ENCODE measurements at regions not wholly inside any gene's neighbourhood (a gene's known extent, or its start where the extent isn't known, plus 50 kb on each side); places are given as distances from the start of the nearest gene placed in this dataset.

DNA sequence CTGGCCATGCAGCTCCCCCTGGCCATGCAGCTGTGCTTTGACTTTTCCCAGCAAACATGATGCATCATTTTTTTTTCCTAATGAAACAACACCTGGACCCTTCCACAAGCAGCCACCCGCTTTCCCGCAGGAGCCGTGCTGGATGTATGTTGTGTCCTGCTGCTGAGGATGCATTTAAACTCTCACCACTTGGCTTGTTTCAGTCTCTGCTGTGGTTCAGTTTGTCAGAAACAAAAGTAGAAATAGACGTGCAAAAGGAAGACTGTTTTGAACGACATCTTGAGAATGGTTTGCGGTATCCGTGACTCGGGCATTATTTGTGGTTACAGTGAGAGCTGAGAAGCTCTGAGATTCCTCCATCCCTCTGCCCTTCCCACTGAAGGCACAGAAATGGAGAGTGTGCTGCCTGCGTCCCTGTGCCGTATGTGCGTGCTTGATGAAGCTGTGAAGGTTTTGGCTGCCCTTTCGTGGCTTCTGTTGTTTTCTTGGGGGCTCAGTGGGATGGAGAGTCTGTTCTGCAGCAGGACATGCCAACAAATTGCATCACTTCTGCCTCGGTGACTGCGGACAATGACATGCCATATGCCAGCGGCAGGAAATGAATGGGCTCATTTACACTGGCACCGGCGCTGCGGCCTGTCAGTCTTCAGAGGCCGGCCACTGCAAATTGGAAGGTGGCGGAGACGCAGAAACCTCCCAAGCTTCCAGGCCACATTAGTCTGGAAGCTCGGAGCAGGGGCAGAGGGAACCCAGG lies 417.7 kb upstream of the SALL3 start:
- no peak overlapping the region for H3K27ac ChIP-seq
- H3K4me1 ChIP-seq = no peaks in the 10 kb centered on the region
- no peak overlapping the region for H3K4me3 ChIP-seq
- peaks cover 0 to 5% (median 0%) of the 10 kb centered on the region in 3 donors for H3K27me3 ChIP-seq
- no peak for TF ChIP-seq EP300 (IDR thresholded peaks at IDR 0.05)
- TF ChIP-seq, protein P1, sequence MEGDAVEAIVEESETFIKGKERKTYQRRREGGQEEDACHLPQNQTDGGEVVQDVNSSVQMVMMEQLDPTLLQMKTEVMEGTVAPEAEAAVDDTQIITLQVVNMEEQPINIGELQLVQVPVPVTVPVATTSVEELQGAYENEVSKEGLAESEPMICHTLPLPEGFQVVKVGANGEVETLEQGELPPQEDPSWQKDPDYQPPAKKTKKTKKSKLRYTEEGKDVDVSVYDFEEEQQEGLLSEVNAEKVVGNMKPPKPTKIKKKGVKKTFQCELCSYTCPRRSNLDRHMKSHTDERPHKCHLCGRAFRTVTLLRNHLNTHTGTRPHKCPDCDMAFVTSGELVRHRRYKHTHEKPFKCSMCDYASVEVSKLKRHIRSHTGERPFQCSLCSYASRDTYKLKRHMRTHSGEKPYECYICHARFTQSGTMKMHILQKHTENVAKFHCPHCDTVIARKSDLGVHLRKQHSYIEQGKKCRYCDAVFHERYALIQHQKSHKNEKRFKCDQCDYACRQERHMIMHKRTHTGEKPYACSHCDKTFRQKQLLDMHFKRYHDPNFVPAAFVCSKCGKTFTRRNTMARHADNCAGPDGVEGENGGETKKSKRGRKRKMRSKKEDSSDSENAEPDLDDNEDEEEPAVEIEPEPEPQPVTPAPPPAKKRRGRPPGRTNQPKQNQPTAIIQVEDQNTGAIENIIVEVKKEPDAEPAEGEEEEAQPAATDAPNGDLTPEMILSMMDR (IDR thresholded peaks at IDR 0.05) = no peak
- TF ChIP-seq POLR2A (IDR thresholded peaks at IDR 0.05) = no peak
- no peak for TF ChIP-seq POLR2AphosphoS5 (IDR thresholded peaks at IDR 0.05)
- intact Hi-C loops (cut with DNase I) = no loop called here
- H3K36me3 ChIP-seq = no peaks in the 10 kb centered on the region
- 87 to 89% methylated on average over 22 of the region's 22 CpGs for WGBS, 2 donors
- no peaks in the 10 kb centered on the region for H3K9me3 ChIP-seq
- DNase-seq = no peak

DNA sequence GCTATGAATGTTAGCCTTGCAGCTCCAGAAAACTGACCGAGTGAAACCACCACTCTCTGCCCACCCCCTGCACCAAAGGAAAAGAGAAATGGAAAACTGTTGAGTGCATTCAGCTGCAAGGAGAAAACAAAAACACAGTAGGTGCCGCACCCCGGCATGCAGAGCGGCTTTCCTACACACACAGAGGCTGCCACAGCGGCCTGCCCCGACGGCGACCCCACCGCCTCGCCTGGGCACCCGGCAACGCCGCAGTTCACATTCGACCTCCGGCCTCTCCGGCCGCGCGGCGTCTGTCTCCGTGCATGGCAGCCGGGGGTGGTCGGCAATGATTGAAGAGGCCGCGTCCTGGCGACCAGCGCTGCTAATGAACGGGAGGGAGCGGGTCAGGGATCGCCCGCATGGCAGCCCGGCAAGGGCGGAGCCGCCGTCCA lies 417.1 kb upstream of the SALL3 start:
- TF ChIP-seq, protein P1 (IDR thresholded peaks at IDR 0.05) = no peak
- TF ChIP-seq POLR2A (IDR thresholded peaks at IDR 0.05) (no peak), POLR2AphosphoS5 (IDR thresholded peaks at IDR 0.05) (no peak), EP300 (IDR thresholded peaks at IDR 0.05) (no peak)
- intact Hi-C loops (cut with DNase I) = no loop called here

DNA sequence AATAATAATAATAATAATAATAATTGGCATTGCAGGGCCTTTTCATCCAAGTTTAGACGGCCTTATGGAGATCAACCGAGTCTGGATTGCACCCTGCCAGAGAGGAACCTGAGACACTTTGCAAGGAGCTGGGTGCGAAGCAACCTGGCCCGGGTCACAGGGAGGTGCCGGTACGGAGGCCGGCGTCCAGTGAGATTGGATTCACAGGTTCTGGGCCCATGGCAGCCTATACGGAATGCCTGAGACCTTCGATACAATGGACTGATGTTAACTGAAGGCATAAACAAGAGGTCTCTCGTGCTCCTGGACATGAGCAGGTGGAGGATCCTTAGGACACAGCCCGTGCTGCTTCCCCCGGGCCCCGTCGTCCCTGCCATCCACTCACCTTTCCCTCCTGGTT lies 416.5 kb upstream of the SALL3 start:
- 93 to 95% methylated on average over 15 of the region's 15 CpGs for WGBS, 2 donors
- DNase-seq = no peak
- H3K9me3 ChIP-seq = no peaks in the 10 kb centered on the region
- H3K27me3 ChIP-seq = peaks cover 0 to 5% (median 0%) of the 10 kb centered on the region in 3 donors
- intact Hi-C loops (cut with DNase I) = no loop called here
- H3K4me3 ChIP-seq = no peak overlapping the region
- TF ChIP-seq, protein P1 (IDR thresholded peaks at IDR 0.05) = no peak
- TF ChIP-seq POLR2A (IDR thresholded peaks at IDR 0.05) (no peak), EP300 (IDR thresholded peaks at IDR 0.05) (no peak), POLR2AphosphoS5 (IDR thresholded peaks at IDR 0.05) (no peak)
- no peak overlapping the region for H3K27ac ChIP-seq
- no peaks in the 10 kb centered on the region for H3K36me3 ChIP-seq
- no peaks in the 10 kb centered on the region for H3K4me1 ChIP-seq

More for the DNA sequence above, 417.1 kb upstream of the SALL3 start:
- H3K27me3 ChIP-seq = peaks cover 0 to 5% (median 0%) of the 10 kb centered on the region in 3 donors
- DNase-seq = no peak
- H3K9me3 ChIP-seq = no peaks in the 10 kb centered on the region
- H3K4me1 ChIP-seq = no peaks in the 10 kb centered on the region
- 75 to 76% methylated on average over 35 of the region's 35 CpGs for WGBS, 2 donors
- no peaks in the 10 kb centered on the region for H3K36me3 ChIP-seq
- H3K27ac ChIP-seq = no peak overlapping the region
- H3K4me3 ChIP-seq = no peak overlapping the region

- H3K4me3 ChIP-seq = no peak overlapping the region
- H3K4me1 ChIP-seq = no peaks in the 10 kb centered on the region
- WGBS, 2 donors = 61 to 62% methylated on average over 7 of the region's 7 CpGs
- TF ChIP-seq EP300 (IDR thresholded peaks at IDR 0.05) (no peak), POLR2AphosphoS5 (IDR thresholded peaks at IDR 0.05) (no peak), POLR2A (IDR thresholded peaks at IDR 0.05) (no peak)
- TF ChIP-seq, protein P1 (IDR thresholded peaks at IDR 0.05) = no peak
- peaks cover 0 to 5% (median 0%) of the 10 kb centered on the region in 3 donors for H3K27me3 ChIP-seq
- intact Hi-C loops (cut with DNase I) = no loop called here
- H3K36me3 ChIP-seq = no peaks in the 10 kb centered on the region
- H3K9me3 ChIP-seq = no peaks in the 10 kb centered on the region
- H3K27ac ChIP-seq = no peak overlapping the region
- DNase-seq = no peak
These were observed 415.6 kb upstream of the SALL3 start for GRCh38 chr18:78564030-78564429.

Data from sigmoid colon (tissue), 6 donors.